ENCODE measurements at regions not wholly inside any gene's neighbourhood (a gene's known extent, or its start where the extent isn't known, plus 50 kb on each side); places are given as distances from the start of the nearest gene placed in this dataset.
A peak's percentile ranks its signal among the peaks of the same experiment; 100 is the strongest.

- no peak for DNase-seq
Measured at GRCh38 chr16:13291591-13292333, 390.4 kb downstream of the SHISA9 start.

GRCh38 chr16:13296206-13296605 lies 394.8 kb downstream of the SHISA9 start:
- no peak for DNase-seq

GRCh38 chr16:13298666-13299065 lies 397.3 kb downstream of the SHISA9 start:
- DNase-seq = no peak

- DNase-seq = no peak
Measured at GRCh38 chr16:13300066-13300840, 398.9 kb downstream of the SHISA9 start.

- DNase-seq = no peak
Measured at GRCh38 chr16:13305019-13305755, 403.8 kb downstream of the SHISA9 start.

GRCh38 chr16:13306161-13306995 lies 405.0 kb downstream of the SHISA9 start:
- no peak for DNase-seq

GRCh38 chr16:13307255-13307654 lies 405.9 kb downstream of the SHISA9 start:
- DNase-seq = peak; percentile 90

- no peak for DNase-seq
Measured at GRCh38 chr16:13307851-13308250, 406.5 kb downstream of the SHISA9 start.

GRCh38 chr16:13312063-13312462 lies 410.7 kb downstream of the SHISA9 start:
- DNase-seq = no peak

GRCh38 chr16:13313351-13313750 lies 412.0 kb downstream of the SHISA9 start:
- no peak for DNase-seq

GRCh38 chr16:13314633-13315032 lies 413.2 kb downstream of the SHISA9 start:
- no peak for DNase-seq

- no peak for DNase-seq
Measured at GRCh38 chr16:13315642-13316427, 414.4 kb downstream of the SHISA9 start.

- DNase-seq = peak; percentile 55
Measured at GRCh38 chr16:13322336-13322735, 420.9 kb downstream of the SHISA9 start.

- no peak for DNase-seq
Measured at GRCh38 chr16:13324851-13325250, 423.5 kb downstream of the SHISA9 start.

GRCh38 chr16:13325396-13325795 lies 424.0 kb downstream of the SHISA9 start:
- no peak for DNase-seq

GRCh38 chr16:13331918-13332317 lies 430.5 kb downstream of the SHISA9 start:
- no peak for DNase-seq

GRCh38 chr16:13332713-13333255 lies 431.4 kb downstream of the SHISA9 start:
- no peak for DNase-seq

GRCh38 chr16:13333336-13333735 lies 431.9 kb downstream of the SHISA9 start:
- DNase-seq = no peak

GRCh38 chr16:13335879-13336278 lies 434.5 kb downstream of the SHISA9 start:
- no peak for DNase-seq

GRCh38 chr16:13336335-13336734 lies 434.9 kb downstream of the SHISA9 start:
- DNase-seq = no peak
